GM19452 (cell line): ENCODE measurements at regions not wholly inside any gene's neighbourhood (a gene's known extent, or its start where the extent isn't known, plus 50 kb on each side); places are given as distances from the start of the nearest gene placed in this dataset.

Source experiments
- ATAC-seq: cut with Tn5 transposase; IDR thresholded peaks from one replicate; pipeline ENCODE4 v1.9.1; 2021; ENCODE audit not compliant: unreplicated experiment

GRCh38 chr4:152100379-152101201 is 339.8 kb upstream of the GATB start:
- peak; percentile 55 for ATAC-seq

DNA sequence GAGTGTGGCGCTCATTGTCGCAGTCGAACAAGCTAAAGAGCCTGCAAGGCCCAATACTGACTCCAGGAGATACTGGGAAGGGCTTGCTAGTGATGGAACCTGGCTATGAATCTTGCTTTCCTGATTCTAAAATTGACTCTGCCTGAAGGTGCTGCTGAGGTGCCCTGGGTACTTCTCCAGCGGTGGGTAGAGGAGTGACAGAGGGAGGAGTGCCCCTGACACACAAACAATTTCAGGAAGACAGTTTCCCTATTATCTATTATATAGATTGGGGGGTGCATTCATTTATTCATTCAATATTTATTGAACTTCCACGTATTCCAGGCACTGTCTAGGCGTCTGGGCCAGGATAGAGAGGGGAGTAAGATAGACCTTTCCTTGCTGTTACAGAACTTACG is 339.2 kb upstream of the GATB start:
- ATAC-seq, result no peak

GRCh38 chr4:152099555-152099954 is 338.7 kb upstream of the GATB start:
- no peak for ATAC-seq

DNA sequence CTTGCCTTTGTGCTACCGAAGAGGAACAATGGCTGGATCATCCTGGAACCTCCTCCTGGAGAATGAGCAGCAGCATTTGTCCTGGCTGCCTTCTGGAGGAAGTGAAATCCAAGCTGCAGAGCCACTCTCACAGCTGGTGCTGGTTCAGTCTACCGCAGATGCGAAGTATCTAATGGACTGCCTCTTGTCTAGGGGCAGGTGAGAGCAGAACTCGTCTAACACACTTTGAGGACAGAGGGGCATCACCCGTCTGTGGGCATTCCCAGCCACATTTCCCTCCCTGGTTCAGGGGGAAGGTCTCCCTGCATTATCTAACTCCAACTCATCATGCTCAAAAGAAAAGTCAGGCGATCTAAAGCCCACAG is 338.2 kb upstream of the GATB start:
- ATAC-seq, result no peak

- ATAC-seq, result no peak
Observed at GRCh38 chr4:152098365-152099060, 337.7 kb upstream of the GATB start.

DNA sequence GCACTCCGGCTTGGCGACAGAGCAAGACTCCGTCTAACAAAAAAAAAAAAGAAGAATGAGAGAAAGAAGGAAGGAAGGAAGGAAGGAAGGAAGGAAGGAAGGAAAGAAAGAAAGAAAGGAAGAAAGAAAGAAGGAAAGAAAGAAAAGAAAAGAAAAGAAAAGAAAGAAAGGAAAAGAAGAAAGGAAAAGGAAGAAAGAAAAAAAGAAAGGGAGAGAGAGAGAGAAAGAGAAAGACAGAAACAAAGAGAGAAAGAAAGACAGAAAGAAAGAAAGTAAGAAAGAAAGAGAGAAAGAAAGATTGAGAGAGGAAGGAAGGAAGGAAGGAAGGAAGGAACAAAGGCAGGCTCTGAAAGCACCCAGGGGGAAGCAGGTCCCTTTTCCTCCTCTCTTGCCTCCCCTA is 336.6 kb upstream of the GATB start:
- ATAC-seq, result no peak

DNA sequence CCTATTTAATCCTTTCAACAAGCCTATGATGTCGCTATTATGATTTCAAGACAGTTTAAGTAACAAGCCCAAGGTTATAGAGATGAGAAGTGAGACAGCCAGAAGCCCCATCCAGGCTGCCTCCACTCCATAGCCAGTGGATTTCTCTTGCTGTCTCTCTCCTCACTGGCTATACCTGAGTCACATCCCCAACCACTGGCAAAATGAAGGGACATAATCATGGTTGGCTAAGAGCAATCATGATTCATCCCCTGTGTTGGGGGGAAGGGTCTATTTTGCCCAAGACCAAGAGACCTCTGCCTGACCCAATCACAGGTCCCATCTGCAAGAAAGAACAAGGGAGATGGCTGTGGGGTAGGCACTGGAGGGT is 334.9 kb upstream of the GATB start:
- ATAC-seq, result no peak

GRCh38 chr4:152094970-152095700 is 334.3 kb upstream of the GATB start:
- no peak for ATAC-seq

DNA sequence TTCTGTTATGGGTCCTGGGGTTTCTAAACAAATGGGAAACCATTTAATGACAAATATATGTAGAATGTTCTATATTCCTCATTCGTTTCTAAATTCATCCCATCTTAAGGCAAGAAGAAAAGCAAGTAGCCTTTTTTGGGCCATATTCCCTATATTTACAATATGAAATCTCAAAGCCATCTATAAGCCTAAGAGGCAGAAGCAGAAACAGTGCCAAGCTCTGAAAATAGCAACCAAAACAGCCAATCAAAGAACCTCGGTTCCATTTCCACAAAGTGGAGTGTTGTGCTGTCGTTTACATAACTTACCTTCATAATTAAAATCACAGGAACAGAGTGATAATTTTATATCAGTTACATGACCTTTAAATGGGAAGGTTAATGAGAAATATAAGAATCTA is 330.6 kb upstream of the GATB start:
- ATAC-seq, result no peak

GRCh38 chr4:152090543-152090942 is 329.7 kb upstream of the GATB start:
- ATAC-seq, result no peak

DNA sequence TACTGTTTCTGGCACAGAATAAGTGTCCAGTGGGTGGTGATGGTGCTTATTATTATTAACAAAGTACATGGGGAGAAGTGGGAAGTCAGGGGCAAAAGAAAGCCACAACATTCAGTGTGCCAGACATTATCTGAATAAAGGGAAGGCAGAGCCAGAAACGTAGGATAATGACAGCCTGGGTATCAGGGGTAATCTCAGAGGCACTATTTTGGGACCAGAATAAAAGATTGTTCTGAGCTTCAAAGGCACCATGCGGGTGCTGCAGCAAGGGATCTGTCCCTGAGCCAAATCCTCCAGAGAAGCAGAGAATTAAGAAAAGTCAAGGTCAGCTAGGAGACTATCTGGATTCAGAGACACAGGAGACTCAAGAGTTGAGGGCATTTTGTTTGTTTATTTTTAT is 328.8 kb upstream of the GATB start:
- no peak for ATAC-seq

DNA sequence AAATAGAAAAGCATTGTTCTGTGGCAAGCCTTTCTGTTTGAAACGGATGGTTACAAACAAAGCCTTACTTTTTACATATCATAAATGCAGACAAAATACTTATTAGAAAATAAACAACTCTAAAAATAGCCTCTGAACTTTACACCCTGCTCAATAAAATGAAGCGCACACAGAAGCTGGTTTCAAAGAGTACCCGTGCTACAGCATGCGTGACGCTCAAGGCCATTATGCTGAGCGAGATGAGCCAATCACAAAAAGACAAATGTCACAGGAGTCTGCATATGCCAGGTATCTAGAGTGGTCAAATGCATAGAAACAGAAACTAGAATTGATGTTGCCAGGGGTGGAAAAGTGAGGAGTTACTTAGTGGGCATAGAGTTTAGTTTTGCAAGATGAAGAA is 326.5 kb upstream of the GATB start:
- ATAC-seq, result no peak

- ATAC-seq, result no peak
Observed at GRCh38 chr4:152085657-152086056, 324.9 kb upstream of the GATB start.

GRCh38 chr4:152083338-152083737 is 322.5 kb upstream of the GATB start:
- no peak for ATAC-seq

GRCh38 chr4:152081024-152081423 is 320.2 kb upstream of the GATB start:
- ATAC-seq, result no peak

DNA sequence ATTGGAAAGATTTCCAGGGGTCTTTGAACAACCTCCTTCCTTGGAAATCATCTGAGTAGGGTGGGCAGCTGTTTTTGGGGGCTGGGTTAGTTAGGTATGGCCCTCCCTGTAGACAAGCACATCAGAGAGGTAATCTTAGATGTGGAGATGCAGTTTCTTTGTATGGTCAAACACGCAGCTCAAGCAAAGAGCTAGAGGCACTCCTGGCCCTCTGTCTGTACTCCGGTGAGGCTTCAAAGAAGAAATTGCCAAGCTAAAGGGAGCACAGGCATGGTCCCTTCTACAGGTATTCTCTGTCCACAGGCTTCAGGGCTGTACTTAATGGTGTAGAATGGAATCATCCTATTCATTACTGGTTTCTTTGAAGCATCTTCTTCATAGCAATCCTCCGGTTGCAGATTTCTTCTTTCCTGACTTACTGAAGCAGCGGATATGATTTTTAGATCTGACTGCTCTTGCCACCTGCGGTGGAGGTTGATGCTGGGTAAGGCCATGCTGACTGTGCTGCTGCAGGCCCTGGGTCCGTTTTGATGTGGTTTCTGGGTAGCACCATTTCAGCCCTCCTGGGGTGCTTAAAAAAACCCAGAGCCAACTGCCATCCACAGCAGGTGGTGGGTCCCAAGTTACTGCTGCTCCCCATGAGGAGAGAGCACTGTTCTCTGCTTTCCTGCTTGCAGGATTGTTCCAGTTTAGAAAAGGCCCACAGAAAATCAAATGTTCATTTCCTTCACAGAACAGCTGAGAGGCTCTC is 318.9 kb upstream of the GATB start:
- ATAC-seq, result no peak

- ATAC-seq, result no peak
Observed at GRCh38 chr4:152079079-152079478, 318.3 kb upstream of the GATB start.

DNA sequence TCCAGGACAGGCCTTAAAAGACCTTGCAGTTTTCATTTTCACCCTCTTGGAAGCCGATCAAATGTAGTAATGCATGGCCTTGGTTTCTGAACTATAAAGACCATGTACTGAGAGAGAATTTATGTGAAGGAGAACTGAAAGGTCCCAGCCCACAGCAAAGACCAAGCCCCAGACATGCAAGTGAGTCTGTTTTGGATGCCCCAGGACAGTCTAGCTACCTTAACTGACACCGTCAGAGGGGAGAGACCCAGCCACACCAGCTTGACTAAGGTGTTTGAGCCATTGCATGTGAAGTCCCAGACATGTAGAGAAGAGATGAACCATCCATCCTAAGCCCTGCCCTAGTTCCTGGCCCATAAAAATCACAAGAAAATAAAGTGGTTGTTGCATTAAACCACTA is 316.8 kb upstream of the GATB start:
- ATAC-seq, result no peak

GRCh38 chr4:152075253-152075928 is 314.6 kb upstream of the GATB start:
- ATAC-seq, result no peak

DNA sequence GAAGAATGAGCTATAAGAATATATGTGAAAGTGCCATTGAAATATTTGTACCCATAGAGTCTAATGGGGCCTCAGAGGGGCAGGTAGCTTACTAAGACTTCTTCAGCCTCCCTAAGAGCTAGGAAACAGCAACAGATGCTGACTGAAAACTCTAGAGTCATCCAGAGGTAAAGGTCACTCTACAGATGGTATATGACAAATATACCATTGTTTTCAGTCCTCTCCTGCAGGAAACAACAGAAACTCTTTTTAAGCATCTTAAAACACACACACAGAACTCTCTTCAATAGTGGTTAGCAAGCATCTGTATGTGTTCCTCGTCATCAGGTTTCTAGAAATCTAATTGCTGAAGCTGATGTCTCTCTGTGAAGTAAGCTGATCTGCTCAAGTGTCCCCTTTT is 313.8 kb upstream of the GATB start:
- ATAC-seq, result no peak

GRCh38 chr4:152074088-152074437 is 313.3 kb upstream of the GATB start:
- no peak for ATAC-seq
